ENCODE measurements at regions not wholly inside any gene's neighbourhood (a gene's known extent, or its start where the extent isn't known, plus 50 kb on each side); places are given as distances from the start of the nearest gene placed in this dataset.

- no peak for TF ChIP-seq CTCF (IDR thresholded peaks at IDR 0.05; ENCODE audit: low read depth, low read length)
- TF ChIP-seq EZH2phosphoT487 (IDR thresholded peaks at IDR 0.05; ENCODE audit: low read depth): no peak
Observed at GRCh38 chr2:129050101-129050500, 731.4 kb upstream of the HS6ST1 start.
